SK-N-MC (cell line): ENCODE measurements at regions not wholly inside any gene's neighbourhood (a gene's known extent, or its start where the extent isn't known, plus 50 kb on each side); places are given as distances from the start of the nearest gene placed in this dataset.

ENCODE experiments used
- EZH2 ChIP-seq: fragments of 200-600 bp; sonication (generic); IDR thresholded peaks from one replicate; pipeline ENCODE4 v1.6.1; 2017; ENCODE audit warnings: antibody characterized with exemption
- FOXP2 ChIP-seq: optimal IDR thresholded peaks from 2 replicates; pipeline ENCODE3; 2011; ENCODE audit warnings: mild to moderate bottlenecking, moderate library complexity; ENCODE audit not compliant: insufficient read depth; ENCODE audit errors: extremely low read length, control extremely low read depth
- POLR2AphosphoS5 ChIP-seq: IDR thresholded peaks from 2 replicates; pipeline ENCODE4 v1.6.1; 2012; ENCODE audit warnings: mild to moderate bottlenecking, low read depth, low read length, borderline replicate concordance

DNA sequence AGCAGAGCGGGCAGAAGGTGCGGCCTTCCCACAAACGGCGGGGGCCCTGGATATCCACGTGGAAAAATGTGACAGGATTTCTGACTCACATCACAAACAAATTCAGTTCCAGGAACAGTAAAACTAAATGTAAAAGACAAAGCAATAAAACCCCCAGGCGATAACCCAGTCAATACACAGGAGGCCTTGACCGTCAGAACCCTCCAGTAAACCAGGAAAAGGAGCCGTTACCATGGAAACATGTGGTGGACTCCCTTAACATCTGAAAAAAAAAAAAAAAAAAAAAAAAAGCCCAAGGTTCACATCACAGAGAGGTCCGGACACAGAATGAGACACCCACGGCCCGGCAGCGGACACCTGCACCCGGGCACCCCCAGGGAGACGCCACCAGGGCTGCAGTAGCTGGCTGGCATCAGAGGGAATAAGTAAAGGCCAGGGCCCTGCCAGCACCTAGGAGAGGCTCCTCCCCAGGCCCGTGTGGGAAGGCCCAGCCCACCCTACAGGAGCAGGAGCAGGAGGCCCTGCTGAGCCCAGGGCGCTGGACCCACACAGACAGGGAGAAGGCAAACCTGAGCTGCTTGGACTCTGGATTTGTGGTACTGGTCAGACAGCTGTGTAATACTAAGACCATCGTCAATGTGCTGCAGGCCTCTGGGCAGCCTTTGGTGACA lies 83.7 kb downstream of the TMEM18 start:
- TF ChIP-seq POLR2AphosphoS5 (no peak), EZH2 (no peak), FOXP2 (no peak)
